Astrocyte (in vitro differentiated cells and primary cell): ENCODE measurements at regions not wholly inside any gene's neighbourhood (a gene's known extent, or its start where the extent isn't known, plus 50 kb on each side); places are given as distances from the start of the nearest gene placed in this dataset.

ENCODE experiments used
- DNase-seq: peaks from one replicate; pipeline ENCODE4 v3.0.0-alpha.2; 2010; ENCODE audit warnings: low read depth
- FAIRE-seq: peaks from 2 replicates; lab custom pipeline; 2011; peaks lifted over from hg19 to GRCh38; lab: Jason Lieb, UNC
- H2AFZ ChIP-seq: 2 replicates; pipeline ENCODE4 v1.6.0; 2012; ENCODE audit warnings: low read depth, low read length, inconsistent platforms
- H3K27ac ChIP-seq: 2 replicates; pipeline ENCODE4 v1.5.1; 2011; ENCODE audit warnings: low read depth, low read length, inconsistent platforms
- H3K27me3 ChIP-seq: 2 replicates; pipeline ENCODE4 v1.6.0; 2011; ENCODE audit warnings: low read length, inconsistent platforms; ENCODE audit not compliant: insufficient read depth
- H3K36me3 ChIP-seq: 2 replicates; pipeline ENCODE4 v1.5.1; 2011; ENCODE audit warnings: low read length, inconsistent platforms; ENCODE audit not compliant: insufficient read depth
- H3K4me1 ChIP-seq: 2 replicates; pipeline ENCODE4 v1.5.1; 2011; ENCODE audit warnings: low read length, inconsistent platforms; ENCODE audit not compliant: insufficient read depth
- H3K4me2 ChIP-seq: 2 replicates; pipeline ENCODE4 v1.6.0; 2012; ENCODE audit warnings: low read length, inconsistent platforms
- H3K4me3 ChIP-seq: 2 replicates; pipeline ENCODE4 v1.5.1; 2011; ENCODE audit warnings: low read depth, mild to moderate bottlenecking, low read length, inconsistent platforms; ENCODE audit not compliant: insufficient read depth
- H3K79me2 ChIP-seq: 2 replicates; pipeline ENCODE4 v1.6.0; 2012; ENCODE audit warnings: mild to moderate bottlenecking, low read length, inconsistent platforms; ENCODE audit not compliant: insufficient read depth
- H3K9ac ChIP-seq: 2 replicates; pipeline ENCODE4 v1.6.0; 2012; ENCODE audit warnings: mild to moderate bottlenecking, low read length, inconsistent platforms
- H3K9me3 ChIP-seq: 2 replicates; pipeline ENCODE4 v1.5.1; 2012; ENCODE audit warnings: low read depth, mild to moderate bottlenecking, low read length, inconsistent platforms; ENCODE audit not compliant: insufficient read depth
- H4K20me1 ChIP-seq: 2 replicates; pipeline ENCODE4 v1.6.0; 2012; ENCODE audit warnings: low read length, inconsistent platforms; ENCODE audit not compliant: insufficient read depth
- H3K27ac Mint-ChIP-seq: one replicate; pipeline ENCODE4 v1.8.0; 2021; ENCODE audit warnings: mild to moderate bottlenecking, mixed read lengths; ENCODE audit not compliant: unreplicated experiment
- H3K27me3 Mint-ChIP-seq: one replicate; pipeline ENCODE4 v1.8.0; 2021; ENCODE audit warnings: low read depth, mixed read lengths; ENCODE audit not compliant: unreplicated experiment
- H3K36me3 Mint-ChIP-seq: one replicate; pipeline ENCODE4 v1.8.0; 2021; ENCODE audit warnings: low read depth, mixed read lengths; ENCODE audit not compliant: unreplicated experiment
- H3K4me1 Mint-ChIP-seq: one replicate; pipeline ENCODE4 v1.8.0; 2021; ENCODE audit warnings: low read depth, mixed read lengths; ENCODE audit not compliant: unreplicated experiment
- H3K4me3 Mint-ChIP-seq: one replicate; pipeline ENCODE4 v1.8.0; 2021; ENCODE audit warnings: mild to moderate bottlenecking, moderate library complexity, mixed read lengths; ENCODE audit not compliant: unreplicated experiment
- H3K9me3 Mint-ChIP-seq: one replicate; pipeline ENCODE4 v1.8.0; 2021; ENCODE audit warnings: mild to moderate bottlenecking, mixed read lengths; ENCODE audit not compliant: unreplicated experiment
- EZH2 ChIP-seq: IDR thresholded peaks from 2 replicates; pipeline ENCODE4 v1.6.1; 2012; ENCODE audit warnings: mild to moderate bottlenecking, low read length, inconsistent platforms; ENCODE audit not compliant: insufficient read depth
- TF ChIP-seq, protein P1 (sequence below): IDR thresholded peaks from 2 replicates; pipeline ENCODE4 v1.5.1; 2011; ENCODE audit warnings: low read depth, mild to moderate bottlenecking, inconsistent platforms, low read length, moderate library complexity; ENCODE audit not compliant: insufficient read depth

DNA sequence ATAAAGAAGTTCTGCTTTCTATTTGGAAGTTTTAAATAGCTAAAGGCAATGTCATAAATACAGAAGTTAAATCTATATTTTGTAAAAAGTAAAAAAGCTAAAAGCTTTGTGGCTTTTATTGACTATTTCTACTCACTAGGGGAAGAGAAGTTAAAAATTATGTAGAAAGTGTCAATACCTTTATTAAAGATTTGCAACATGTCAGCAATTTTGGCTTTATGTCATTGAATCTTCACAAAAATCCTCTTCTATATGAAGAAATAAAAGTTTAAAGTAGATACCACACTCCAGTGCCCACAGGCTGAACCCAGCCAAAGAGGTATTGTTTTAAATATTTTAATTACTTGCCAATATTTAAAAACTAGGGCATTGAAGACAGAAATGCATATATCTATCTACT is 160.6 kb upstream of the HSF2 start:
- Mint-ChIP-seq H3K9me3 (peaks cover 3% of the 10 kb centered on the region), H3K4me1 (no peaks in the 10 kb centered on the region), H3K36me3 (no peaks in the 10 kb centered on the region), H3K27ac (no peak overlapping the region), H3K27me3 (no peaks in the 10 kb centered on the region), H3K4me3 (no peak overlapping the region)
- H3K4me1 ChIP-seq = no peaks in the 10 kb centered on the region
- FAIRE-seq = no peak
- H3K9ac ChIP-seq = no peak overlapping the region
- H2AFZ ChIP-seq = no peak overlapping the region
- no peaks in the 10 kb centered on the region for H3K79me2 ChIP-seq
- no peaks in the 10 kb centered on the region for H3K9me3 ChIP-seq
- no peak overlapping the region for H3K27ac ChIP-seq
- H3K36me3 ChIP-seq = no peaks in the 10 kb centered on the region
- H4K20me1 ChIP-seq = no peaks in the 10 kb centered on the region
- no peaks in the 10 kb centered on the region for H3K27me3 ChIP-seq
- H3K4me2 ChIP-seq = no peak overlapping the region
- DNase-seq = no peak
- no peak overlapping the region for H3K4me3 ChIP-seq
- TF ChIP-seq, protein P1, sequence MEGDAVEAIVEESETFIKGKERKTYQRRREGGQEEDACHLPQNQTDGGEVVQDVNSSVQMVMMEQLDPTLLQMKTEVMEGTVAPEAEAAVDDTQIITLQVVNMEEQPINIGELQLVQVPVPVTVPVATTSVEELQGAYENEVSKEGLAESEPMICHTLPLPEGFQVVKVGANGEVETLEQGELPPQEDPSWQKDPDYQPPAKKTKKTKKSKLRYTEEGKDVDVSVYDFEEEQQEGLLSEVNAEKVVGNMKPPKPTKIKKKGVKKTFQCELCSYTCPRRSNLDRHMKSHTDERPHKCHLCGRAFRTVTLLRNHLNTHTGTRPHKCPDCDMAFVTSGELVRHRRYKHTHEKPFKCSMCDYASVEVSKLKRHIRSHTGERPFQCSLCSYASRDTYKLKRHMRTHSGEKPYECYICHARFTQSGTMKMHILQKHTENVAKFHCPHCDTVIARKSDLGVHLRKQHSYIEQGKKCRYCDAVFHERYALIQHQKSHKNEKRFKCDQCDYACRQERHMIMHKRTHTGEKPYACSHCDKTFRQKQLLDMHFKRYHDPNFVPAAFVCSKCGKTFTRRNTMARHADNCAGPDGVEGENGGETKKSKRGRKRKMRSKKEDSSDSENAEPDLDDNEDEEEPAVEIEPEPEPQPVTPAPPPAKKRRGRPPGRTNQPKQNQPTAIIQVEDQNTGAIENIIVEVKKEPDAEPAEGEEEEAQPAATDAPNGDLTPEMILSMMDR = no peak
- TF ChIP-seq EZH2 = no peak

DNA sequence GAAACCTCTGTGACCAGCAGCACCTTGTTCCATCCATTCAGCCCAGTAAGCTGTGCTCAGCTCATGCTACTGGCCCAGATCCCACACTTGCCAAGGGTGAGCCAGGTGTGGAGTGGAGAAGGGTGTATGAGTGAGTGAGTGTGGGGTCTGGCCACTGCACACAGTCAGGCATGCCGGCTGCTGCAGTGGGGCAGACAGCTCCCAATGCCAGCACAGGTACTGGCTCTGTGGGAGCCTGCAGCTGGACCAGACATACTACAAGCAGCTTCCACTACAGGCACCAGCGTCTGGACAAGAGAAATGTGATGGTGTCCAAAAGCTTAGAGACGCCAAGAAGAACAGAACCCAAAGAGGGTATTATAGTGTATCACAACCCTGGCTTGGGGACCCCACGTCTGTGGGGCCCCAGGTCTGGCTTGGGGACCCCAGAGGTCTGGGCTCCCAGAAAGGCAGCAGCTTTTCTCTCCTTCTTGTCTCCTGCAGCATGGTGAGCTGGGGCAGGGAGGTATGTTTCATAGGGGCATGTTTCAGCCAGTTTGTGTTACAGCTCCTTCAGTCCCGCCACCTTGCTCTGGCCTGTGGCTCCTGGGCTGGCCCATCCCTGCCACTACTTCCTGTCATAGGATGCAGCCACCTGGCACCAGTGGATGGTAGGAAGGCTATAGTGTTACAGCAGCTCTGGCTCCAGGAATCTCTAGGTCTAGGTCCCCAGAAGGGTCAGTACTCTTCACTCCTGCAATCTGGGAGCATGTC is 152.4 kb upstream of the HSF2 start:
- H3K27ac ChIP-seq = no peak overlapping the region
- Mint-ChIP-seq H3K4me1 (no peaks in the 10 kb centered on the region), H3K27ac (no peak overlapping the region), H3K27me3 (no peaks in the 10 kb centered on the region), H3K36me3 (no peaks in the 10 kb centered on the region), H3K9me3 (peaks cover 3% of the 10 kb centered on the region), H3K4me3 (no peak overlapping the region)
- no peak overlapping the region for H2AFZ ChIP-seq
- H3K27me3 ChIP-seq = no peaks in the 10 kb centered on the region
- TF ChIP-seq, protein P1 = no peak
- no peak for TF ChIP-seq EZH2
- no peak for DNase-seq
- FAIRE-seq = no peak
- H3K79me2 ChIP-seq = no peaks in the 10 kb centered on the region
- H3K4me1 ChIP-seq = no peaks in the 10 kb centered on the region
- no peak overlapping the region for H3K4me2 ChIP-seq
- H3K9me3 ChIP-seq = peaks cover 8% of the 10 kb centered on the region
- no peaks in the 10 kb centered on the region for H4K20me1 ChIP-seq
- H3K36me3 ChIP-seq = no peaks in the 10 kb centered on the region
- H3K9ac ChIP-seq = no peak overlapping the region
- H3K4me3 ChIP-seq = no peak overlapping the region

DNA sequence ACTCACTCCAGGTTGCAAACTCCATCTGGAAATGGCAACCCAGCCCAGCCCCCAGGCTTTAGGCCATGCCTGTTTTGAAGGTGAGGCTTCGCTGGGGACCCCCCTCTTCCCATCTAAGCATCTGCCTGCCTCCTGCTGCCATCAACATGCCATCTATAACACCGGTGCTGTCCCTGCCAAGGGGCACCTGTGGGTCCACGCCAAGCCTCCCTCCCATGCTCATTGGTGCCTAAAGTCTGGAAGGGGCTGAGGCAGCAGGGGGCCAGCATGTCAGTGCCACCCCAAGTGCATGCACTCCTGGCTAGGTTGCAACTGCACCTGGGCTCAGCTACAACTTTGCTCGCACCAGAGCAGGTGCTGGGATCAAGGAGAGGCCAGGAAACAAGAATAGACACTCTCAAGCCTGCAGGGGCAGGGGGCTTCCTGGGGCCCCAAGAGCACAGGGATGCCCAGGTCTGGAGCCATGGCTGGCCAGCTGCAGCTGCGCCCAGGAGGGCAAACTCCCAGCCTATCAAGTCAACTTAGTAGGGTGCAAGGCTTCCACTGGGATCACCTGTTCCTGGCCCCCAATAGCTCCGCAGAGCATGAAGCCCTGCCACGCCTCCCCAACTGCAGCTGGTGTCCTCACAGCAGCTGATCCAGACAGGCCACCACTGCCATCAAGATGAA is 151.3 kb upstream of the HSF2 start:
- Histone ChIP-seq H3K79me2 (no peaks in the 10 kb centered on the region), H3K27ac (no peak overlapping the region), H3K27me3 (no peaks in the 10 kb centered on the region), H3K36me3 (no peaks in the 10 kb centered on the region), H2AFZ (no peak overlapping the region), H4K20me1 (no peaks in the 10 kb centered on the region), H3K4me3 (no peak overlapping the region), H3K4me1 (no peaks in the 10 kb centered on the region), H3K4me2 (no peak overlapping the region), H3K9me3 (peaks cover 8% of the 10 kb centered on the region), H3K9ac (no peak overlapping the region)
- H3K4me1 Mint-ChIP-seq = no peaks in the 10 kb centered on the region
- no peak overlapping the region for H3K4me3 Mint-ChIP-seq
- no peak overlapping the region for H3K27ac Mint-ChIP-seq
- TF ChIP-seq EZH2 = no peak
- TF ChIP-seq, protein P1 = no peak
- DNase-seq (no peak), FAIRE-seq (no peak)
- no peaks in the 10 kb centered on the region for H3K27me3 Mint-ChIP-seq
- H3K36me3 Mint-ChIP-seq = no peaks in the 10 kb centered on the region
- peaks cover 3% of the 10 kb centered on the region for H3K9me3 Mint-ChIP-seq
